Chondrocyte (in vitro differentiated cells): ENCODE measurements at regions not wholly inside any gene's neighbourhood (a gene's known extent, or its start where the extent isn't known, plus 50 kb on each side); places are given as distances from the start of the nearest gene placed in this dataset.
"Not testable (repeated sequence)": the region's sequence is repeated elsewhere in the genome, so short reads cannot be mapped to it uniquely, and the experiment has no call there.

Experiments
- DNase-seq: peaks from one replicate; pipeline ENCODE4 v3.0.0; 2021; ENCODE audit warnings: mixed read lengths, low spot score
- H3K27ac Mint-ChIP-seq: one replicate; pipeline ENCODE4 v1.8.0; 2021; ENCODE audit warnings: mild to moderate bottlenecking, moderate library complexity, mixed read lengths; ENCODE audit not compliant: unreplicated experiment
- H3K27me3 Mint-ChIP-seq: 2 replicates; pipeline ENCODE4 v1.8.0; 2021; ENCODE audit warnings: low read depth, mixed read lengths
- H3K36me3 Mint-ChIP-seq: 2 replicates; pipeline ENCODE4 v1.8.0; 2021; ENCODE audit warnings: low read depth, mixed read lengths
- H3K4me1 Mint-ChIP-seq: 2 replicates; pipeline ENCODE4 v1.8.0; 2021; ENCODE audit warnings: low read depth, mild to moderate bottlenecking, mixed read lengths
- H3K4me3 Mint-ChIP-seq: one replicate; pipeline ENCODE4 v1.8.0; 2021; ENCODE audit warnings: mild to moderate bottlenecking, moderate library complexity, mixed read lengths; ENCODE audit not compliant: unreplicated experiment
- H3K9me3 Mint-ChIP-seq: 2 replicates; pipeline ENCODE4 v1.8.0; 2021; ENCODE audit warnings: low read depth, mixed read lengths
- CTCF ChIP-seq: fragments of 200-600 bp; sonication (generic); IDR thresholded peaks from 2 replicates; pipeline ENCODE4 v1.5.0; 2021; ENCODE audit warnings: antibody characterized with exemption, mild to moderate bottlenecking, moderate library complexity

GRCh38 chr1:144140243-144140642 is 168.5 kb upstream of the FAM72C start:
- not testable (repeated sequence) for H3K27ac Mint-ChIP-seq, DNase-seq, H3K4me3 Mint-ChIP-seq, H3K9me3 Mint-ChIP-seq, H3K4me1 Mint-ChIP-seq, H3K27me3 Mint-ChIP-seq, H3K36me3 Mint-ChIP-seq

GRCh38 chr1:144105006-144105405 is 133.2 kb upstream of the FAM72C start:
- H3K27me3 Mint-ChIP-seq, H3K9me3 Mint-ChIP-seq, H3K4me1 Mint-ChIP-seq, H3K36me3 Mint-ChIP-seq, H3K4me3 Mint-ChIP-seq, H3K27ac Mint-ChIP-seq: not testable (repeated sequence)
- peak; percentile 33 for DNase-seq

- H3K27me3 Mint-ChIP-seq, H3K36me3 Mint-ChIP-seq, H3K9me3 Mint-ChIP-seq, H3K27ac Mint-ChIP-seq, H3K4me3 Mint-ChIP-seq, H3K4me1 Mint-ChIP-seq: not testable (repeated sequence)
- peak; percentile 100 for DNase-seq
Measured at GRCh38 chr1:144104000-144104677, 132.4 kb upstream of the FAM72C start.

GRCh38 chr1:144103156-144103880 is 131.5 kb upstream of the FAM72C start:
- not testable (repeated sequence) for H3K4me3 Mint-ChIP-seq, H3K4me1 Mint-ChIP-seq, H3K27me3 Mint-ChIP-seq, H3K27ac Mint-ChIP-seq, H3K36me3 Mint-ChIP-seq, H3K9me3 Mint-ChIP-seq
- DNase-seq, result peak; percentile 100

GRCh38 chr1:144102046-144102745 is 130.4 kb upstream of the FAM72C start:
- H3K4me1 Mint-ChIP-seq, H3K27me3 Mint-ChIP-seq, H3K27ac Mint-ChIP-seq, H3K9me3 Mint-ChIP-seq, H3K36me3 Mint-ChIP-seq, H3K4me3 Mint-ChIP-seq: not testable (repeated sequence)
- peak; percentile 97 for DNase-seq

GRCh38 chr1:144101397-144102045 is 129.7 kb upstream of the FAM72C start:
- Mint-ChIP-seq H3K27me3 (no peaks in the 10 kb centered on the region), H3K4me3 (no peak overlapping the region), H3K4me1 (no peaks in the 10 kb centered on the region), H3K9me3 (no peaks in the 10 kb centered on the region), H3K36me3 (no peaks in the 10 kb centered on the region), H3K27ac (no peak overlapping the region)
- no peak for TF ChIP-seq CTCF
- DNase-seq, result peak; percentile 98

- not testable (repeated sequence) for H3K36me3 Mint-ChIP-seq
- peak overlapping the region; percentile 68 for H3K4me3 Mint-ChIP-seq
Measured at GRCh38 chr1:144077167-144077841, 105.5 kb upstream of the FAM72C start.

GRCh38 chr1:144076646-144077045 is 104.9 kb upstream of the FAM72C start:
- H3K27me3 Mint-ChIP-seq, H3K4me1 Mint-ChIP-seq, H3K27ac Mint-ChIP-seq, H3K36me3 Mint-ChIP-seq, DNase-seq, H3K9me3 Mint-ChIP-seq: not testable (repeated sequence)
- peak overlapping the region; percentile 31 for H3K4me3 Mint-ChIP-seq

More at GRCh38 chr1:144077167-144077841, 105.5 kb upstream of the FAM72C start:
- not testable (repeated sequence) for H3K4me1 Mint-ChIP-seq, H3K9me3 Mint-ChIP-seq, H3K27me3 Mint-ChIP-seq, H3K27ac Mint-ChIP-seq
- DNase-seq, result peak; percentile 73

- not testable (repeated sequence) for H3K36me3 Mint-ChIP-seq, H3K27ac Mint-ChIP-seq, H3K27me3 Mint-ChIP-seq, H3K9me3 Mint-ChIP-seq, H3K4me1 Mint-ChIP-seq, H3K4me3 Mint-ChIP-seq, DNase-seq
Measured at GRCh38 chr1:144070394-144071053, 98.7 kb upstream of the FAM72C start.

GRCh38 chr1:144067042-144067441 is 95.3 kb upstream of the FAM72C start:
- H3K9me3 Mint-ChIP-seq, H3K27me3 Mint-ChIP-seq, H3K4me1 Mint-ChIP-seq: not testable (repeated sequence)

More at GRCh38 chr1:144067042-144067441, 95.3 kb upstream of the FAM72C start:
- not testable (repeated sequence) for H3K4me3 Mint-ChIP-seq, H3K36me3 Mint-ChIP-seq, H3K27ac Mint-ChIP-seq, DNase-seq
